IMR-90 (cell line): ENCODE measurements at regions not wholly inside any gene's neighbourhood (a gene's known extent, or its start where the extent isn't known, plus 50 kb on each side); places are given as distances from the start of the nearest gene placed in this dataset.

ENCODE experiments used
- ATAC-seq: fragments of 200-7000 bp; cut with Tn5 transposase; 2 replicates; pipeline ENCODE4 v1.9.1; 2020; ENCODE audit warnings: low read depth, mild to moderate bottlenecking, moderate library complexity
- BruUV-seq: library from RNA; stranded (reverse); fragments of 400-500 nt; replicated peaks from 2 replicates; lab custom pipeline; 2021; lab: Mats Ljungman, UMichigan
- CTCF ChIA-PET: fragments of 300-600 bp; formaldehyde crosslinking; extraction: SDS; loops from one replicate; lab custom pipeline; 2021; ENCODE audit warnings: antibody characterized with exemption; lab: Yijun Ruan, JAX
- POLR2A ChIA-PET: fragments of 300-600 bp; sonication (Branson Sonifier 250); formaldehyde crosslinking; loops from one replicate; lab custom pipeline; 2022; ENCODE audit warnings: antibody characterized with exemption; ENCODE audit not compliant: unreplicated experiment; lab: Charles Lee
- DNase-seq: peaks from one replicate; pipeline ENCODE4 v3.0.0; 2013
- H2AFZ ChIP-seq: replicated peaks from 2 replicates; pipeline ENCODE3; 2013; ENCODE audit warnings: low read length, mild to moderate bottlenecking; ENCODE audit not compliant: poor library complexity
- H2AK5ac ChIP-seq: 2 replicates; pipeline ENCODE4 v1.6.1; 2013; ENCODE audit warnings: low read depth, low read length, inconsistent platforms
- H2AK9ac ChIP-seq: replicated peaks from 2 replicates; pipeline ENCODE3; 2013; ENCODE audit warnings: mild to moderate bottlenecking, low read depth, low read length, moderate library complexity; ENCODE audit not compliant: poor library complexity
- H2BK120ac ChIP-seq: 2 replicates; pipeline ENCODE4 v1.6.1; 2013; ENCODE audit warnings: low read depth, low read length, inconsistent platforms
- H2BK15ac ChIP-seq: 3 replicates; pipeline ENCODE4 v1.6.1; 2013; ENCODE audit warnings: low read depth, low read length, inconsistent platforms
- H2BK20ac ChIP-seq: 2 replicates; pipeline ENCODE4 v1.6.1; 2013; ENCODE audit warnings: low read depth, mild to moderate bottlenecking, inconsistent platforms, low read length, moderate library complexity
- H2BK5ac ChIP-seq: 2 replicates; pipeline ENCODE4 v1.6.1; 2013; ENCODE audit warnings: mild to moderate bottlenecking, low read depth, low read length, inconsistent platforms; ENCODE audit not compliant: poor library complexity, severe bottlenecking
- H3K14ac ChIP-seq: replicated peaks from 2 replicates; pipeline ENCODE4 v1.6.1; 2013; ENCODE audit warnings: low read depth, low read length, inconsistent platforms
- H3K18ac ChIP-seq: 2 replicates; pipeline ENCODE4 v1.6.1; 2013; ENCODE audit warnings: low read depth, low read length, control low read depth
- H3K23ac ChIP-seq: 2 replicates; pipeline ENCODE4 v1.6.1; 2013; ENCODE audit warnings: low read depth, low read length, inconsistent platforms
- H3K27ac ChIP-seq: 2 replicates; pipeline ENCODE4 v1.5.1; 2013; ENCODE audit warnings: mild to moderate bottlenecking, control low read depth, low read length; ENCODE audit not compliant: insufficient read depth
- H3K27me3 ChIP-seq: 2 replicates; pipeline ENCODE4 v1.6.1; 2013; ENCODE audit warnings: low read length; ENCODE audit not compliant: control insufficient read depth, insufficient read depth
- H3K36me3 ChIP-seq: 2 replicates; pipeline ENCODE4 v1.6.1; 2013; ENCODE audit warnings: low read length, mixed read lengths; ENCODE audit not compliant: control insufficient read depth, insufficient read depth
- H3K4ac ChIP-seq: 2 replicates; pipeline ENCODE4 v1.6.1; 2013; ENCODE audit warnings: low read depth, low read length, inconsistent platforms
- H3K4me1 ChIP-seq: 2 replicates; pipeline ENCODE4 v1.6.1; 2013; ENCODE audit warnings: low read length, mixed read lengths; ENCODE audit not compliant: control insufficient read depth, insufficient read depth
- H3K4me2 ChIP-seq: 2 replicates; pipeline ENCODE4 v1.6.1; 2013; ENCODE audit warnings: low read depth, mild to moderate bottlenecking, control low read depth, low read length, moderate library complexity
- H3K4me3 ChIP-seq: 2 replicates; pipeline ENCODE4 v1.5.1; 2013; ENCODE audit warnings: low read depth, mild to moderate bottlenecking, control low read depth, low read length, moderate library complexity; ENCODE audit not compliant: insufficient read depth
- H3K56ac ChIP-seq: 2 replicates; pipeline ENCODE4 v1.6.1; 2013; ENCODE audit warnings: low read length, inconsistent platforms; ENCODE audit not compliant: insufficient read depth; ENCODE audit errors: extremely low read depth
- H3K79me1 ChIP-seq, 2 experiments: 2 replicates each; pipeline ENCODE4 v1.6.1; 2013; ENCODE audit warnings: low read length in 2 of 2, inconsistent platforms in 1 of 2, low read depth in 1 of 2
- H3K9ac ChIP-seq: 2 replicates; pipeline ENCODE4 v1.6.1; 2013; ENCODE audit warnings: low read depth, low read length, control low read depth
- H3K9me1 ChIP-seq: 2 replicates; pipeline ENCODE4 v1.6.1; 2013; ENCODE audit warnings: low read length, inconsistent platforms; ENCODE audit not compliant: insufficient read depth
- H3K9me3 ChIP-seq: 2 replicates; pipeline ENCODE4 v1.6.1; 2013; ENCODE audit warnings: low read length; ENCODE audit not compliant: control insufficient read depth, insufficient read depth
- H4K20me1 ChIP-seq: 2 replicates; pipeline ENCODE4 v1.6.1; 2013; ENCODE audit warnings: low read length, inconsistent platforms; ENCODE audit not compliant: insufficient read depth
- H4K5ac ChIP-seq: 2 replicates; pipeline ENCODE4 v1.6.1; 2013; ENCODE audit warnings: mild to moderate bottlenecking, low read depth, low read length, control low read depth
- H4K8ac ChIP-seq, 2 experiments: 2 replicates each; pipeline ENCODE4 v1.6.1; 2013; ENCODE audit warnings: low read depth in 2 of 2, low read length in 2 of 2, control low read depth in 1 of 2, inconsistent platforms in 1 of 2
- H4K91ac ChIP-seq: 2 replicates; pipeline ENCODE4 v1.6.1; 2013; ENCODE audit warnings: low read depth, low read length, inconsistent platforms; ENCODE audit not compliant: insufficient read depth
- BHLHE40 ChIP-seq: fragments of 150-350 bp; IDR thresholded peaks from 2 replicates; pipeline ENCODE4 v1.6.1; 2016; ENCODE audit warnings: mild to moderate bottlenecking, low read depth, low read length
- MXI1 ChIP-seq: IDR thresholded peaks from 2 replicates; pipeline ENCODE4 v1.6.1; 2012; ENCODE audit warnings: low read depth, mild to moderate bottlenecking, low read length, moderate library complexity, borderline replicate concordance
- RAD21 ChIP-seq: IDR thresholded peaks from 2 replicates; pipeline ENCODE4 v1.6.1; 2012; ENCODE audit warnings: low read length, improper control_type of control experiment
- RFX5 ChIP-seq: IDR thresholded peaks from 2 replicates; pipeline ENCODE4 v1.8.0; 2012; ENCODE audit warnings: low read depth, mild to moderate bottlenecking, low read length, moderate library complexity
- SMC3 ChIP-seq: fragments of 150-350 bp; IDR thresholded peaks from 2 replicates; pipeline ENCODE4 v1.6.1; 2016; ENCODE audit warnings: low read depth, mild to moderate bottlenecking, antibody characterized with exemption, low read length, moderate library complexity
- WGBS, 2 experiments: methylation state at CpG; one replicate each; pipeline versions ENCODE4 v1.1.5 to v1.1.7; 2013; ENCODE audit warnings: missing lambda C conversion rate in 2 of 2; ENCODE audit not compliant: insufficient read length in 1 of 2; ENCODE audit errors: extremely low coverage in 2 of 2; 5-methylcytosine and 5-hydroxymethylcytosine counted together
- dilution Hi-C: fragments of 300-500 bp; cut with HindIII; formaldehyde crosslinking; loops from one replicate; pipeline ENCODE4 v1.14.3; 2018; ENCODE audit warnings: low sequenced_read_pairs; ENCODE audit not compliant: unreplicated experiment
- in situ Hi-C: fragments of 300-500 bp; cut with MboI; formaldehyde crosslinking; loops from 3 replicates; pipeline ENCODE4 v1.14.3; 2019; ENCODE audit warnings: low sequenced_read_pairs, inconsistent platforms, mixed read lengths
- intact Hi-C: fragments of 100-400 bp; cut with micrococcal nuclease; formaldehyde crosslinking; loops from 2 replicates; pipeline ENCODE4 v1.10.0; 2022

DNA sequence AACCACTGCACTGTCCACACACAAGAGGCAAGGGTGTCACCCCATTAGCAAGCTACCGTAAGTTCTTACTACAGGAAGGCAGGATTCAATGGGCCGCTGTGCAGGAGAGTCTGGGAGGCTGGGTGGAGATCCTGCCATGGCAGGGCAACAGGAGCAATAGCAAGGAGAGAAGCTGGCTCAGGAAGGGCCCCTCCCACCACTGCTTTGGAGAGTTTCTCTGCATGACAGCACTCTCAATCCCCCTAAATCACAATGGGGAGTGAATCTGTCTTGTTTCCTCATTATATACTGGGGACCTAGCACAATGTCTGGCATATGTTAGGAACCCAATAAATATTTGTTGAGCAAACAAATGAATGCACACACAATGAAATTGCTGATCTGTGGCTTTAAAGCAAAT, 83.2 kb upstream of the SFMBT2 start:
- Histone ChIP-seq H2BK120ac (no peak overlapping the region), H3K18ac (no peak overlapping the region), H3K9ac (no peak overlapping the region), H3K36me3 (no peaks in the 10 kb centered on the region), H4K5ac (no peak overlapping the region), H2AFZ (no peak overlapping the region), H3K14ac (no peak overlapping the region), H3K27ac (no peak overlapping the region), H3K4me1 (no peaks in the 10 kb centered on the region), H4K91ac (no peak overlapping the region), H3K23ac (no peak overlapping the region), H3K4me3 (no peak overlapping the region), H2AK9ac (no peak overlapping the region), H2BK20ac (no peak overlapping the region), H4K8ac (no peak overlapping the region), H2BK15ac (no peak overlapping the region), H2BK5ac (no peak overlapping the region), H2AK5ac (no peak overlapping the region), H4K20me1 (no peaks in the 10 kb centered on the region), H3K56ac (no peak overlapping the region), H3K4ac (no peak overlapping the region), H3K4me2 (no peak overlapping the region), H3K79me1 (no peaks in the 10 kb centered on the region), H3K27me3 (no peaks in the 10 kb centered on the region), H3K9me1 (no peaks in the 10 kb centered on the region), H3K9me3 (no peaks in the 10 kb centered on the region)
- ChIA-PET POLR2A (no interaction called here), CTCF (no interaction called here)
- DNase-seq = no peak
- no peak for ATAC-seq
- no peak for TF ChIP-seq MXI1
- no peak for TF ChIP-seq RAD21
- no peak for TF ChIP-seq BHLHE40
- TF ChIP-seq RFX5 = no peak
- no peak for TF ChIP-seq SMC3
- in situ Hi-C loops = no loop called here
- dilution Hi-C loops = no loop called here
- no TSS peak for BruUV-seq
- intact Hi-C loops = no loop called here
- no CpG with 5 or more reads among the region's 2 CpGs for WGBS, 2 experiments
